ENCODE measurements at regions not wholly inside any gene's neighbourhood (a gene's known extent, or its start where the extent isn't known, plus 50 kb on each side); places are given as distances from the start of the nearest gene placed in this dataset.
"Not testable (repeated sequence)": the region's sequence is repeated elsewhere in the genome, so short reads cannot be mapped to it uniquely, and the experiment has no call there.

GRCh38 chr11:81220146-81220895, 1513.3 kb downstream of the FAM181B start:
- DNase-seq (ENCODE audit: low read depth in 4 of 4, low spot score in 1 of 4), result no peak

- no peak for DNase-seq (ENCODE audit: low read depth in 4 of 4, low spot score in 1 of 4)
Measured at GRCh38 chr11:81219661-81220060, 1514.0 kb downstream of the FAM181B start.

- DNase-seq (ENCODE audit: low read depth in 4 of 4, low spot score in 1 of 4), result no peak
Measured at GRCh38 chr11:81218440-81218839, 1515.2 kb downstream of the FAM181B start.

GRCh38 chr11:81211050-81211449, 1522.6 kb downstream of the FAM181B start:
- no peak for DNase-seq (ENCODE audit: low read depth in 4 of 4, low spot score in 1 of 4)

GRCh38 chr11:81207421-81208054, 1526.1 kb downstream of the FAM181B start:
- no peak for DNase-seq (ENCODE audit: low read depth in 4 of 4, low spot score in 1 of 4)

GRCh38 chr11:81203876-81204275, 1529.8 kb downstream of the FAM181B start:
- DNase-seq (ENCODE audit: low read depth in 4 of 4, low spot score in 1 of 4), result no peak

- no peak for DNase-seq (ENCODE audit: low read depth in 4 of 4, low spot score in 1 of 4)
Measured at GRCh38 chr11:81197396-81197795, 1536.3 kb downstream of the FAM181B start.

- DNase-seq (ENCODE audit: low read depth in 4 of 4, low spot score in 1 of 4), result no peak
Measured at GRCh38 chr11:81192516-81192915, 1541.1 kb downstream of the FAM181B start.

GRCh38 chr11:81190546-81190945, 1543.1 kb downstream of the FAM181B start:
- DNase-seq (ENCODE audit: low read depth in 4 of 4, low spot score in 1 of 4), result no peak

GRCh38 chr11:81187033-81187432, 1546.6 kb downstream of the FAM181B start:
- not testable (repeated sequence) for DNase-seq (ENCODE audit: low read depth in 4 of 4, low spot score in 1 of 4)

GRCh38 chr11:81174646-81175330, 1558.9 kb downstream of the FAM181B start:
- no peak for DNase-seq (ENCODE audit: low read depth in 4 of 4, low spot score in 1 of 4)

GRCh38 chr11:81165164-81165563, 1568.5 kb downstream of the FAM181B start:
- no peak for DNase-seq (ENCODE audit: low read depth in 4 of 4, low spot score in 1 of 4)

- DNase-seq (ENCODE audit: low read depth in 4 of 4, low spot score in 1 of 4), result no peak
Measured at GRCh38 chr11:81159900-81160299, 1573.8 kb downstream of the FAM181B start.

- DNase-seq (ENCODE audit: low read depth in 4 of 4, low spot score in 1 of 4), result no peak
Measured at GRCh38 chr11:81135570-81135969, 1598.1 kb downstream of the FAM181B start.

- DNase-seq (ENCODE audit: low read depth in 4 of 4, low spot score in 1 of 4), result no peak
Measured at GRCh38 chr11:81129618-81130017, 1604.0 kb downstream of the FAM181B start.

- no peak for DNase-seq (ENCODE audit: low read depth in 4 of 4, low spot score in 1 of 4)
Measured at GRCh38 chr11:81112718-81113117, 1620.9 kb downstream of the FAM181B start.

- DNase-seq (ENCODE audit: low read depth in 4 of 4, low spot score in 1 of 4), result no peak
Measured at GRCh38 chr11:81104051-81104450, 1629.6 kb downstream of the FAM181B start.

- DNase-seq (ENCODE audit: low read depth in 4 of 4, low spot score in 1 of 4), result no peak
Measured at GRCh38 chr11:81098471-81098870, 1635.2 kb downstream of the FAM181B start.

GRCh38 chr11:81092522-81092921, 1641.1 kb downstream of the FAM181B start:
- no peak for DNase-seq (ENCODE audit: low read depth in 4 of 4, low spot score in 1 of 4)

GRCh38 chr11:81089242-81089641, 1644.4 kb downstream of the FAM181B start:
- DNase-seq (ENCODE audit: low read depth in 4 of 4, low spot score in 1 of 4), result no peak

- DNase-seq (ENCODE audit: low read depth in 4 of 4, low spot score in 1 of 4), result no peak
Measured at GRCh38 chr11:81080476-81080875, 1639.6 kb upstream of the TENM4 start.

- DNase-seq (ENCODE audit: low read depth in 4 of 4, low spot score in 1 of 4), result no peak
Measured at GRCh38 chr11:81072273-81072672, 1631.4 kb upstream of the TENM4 start.

All from stimulated activated CD4-positive, alpha-beta T cell treated with anti-CD3 and anti-CD28 coated beads, Interleukin-1b, Interleukin-23, amount 100 ng/mL, for 24 hours (primary cell).